ENCODE measurements at regions not wholly inside any gene's neighbourhood (a gene's known extent, or its start where the extent isn't known, plus 50 kb on each side); places are given as distances from the start of the nearest gene placed in this dataset.

GRCh38 chr4:134518574-134519217, 317.1 kb upstream of the PABPC4L start:
- H3K27me3 ChIP-seq, result no peaks in the 10 kb centered on the region
- 67% methylated on average over 3 of the region's 3 CpGs for WGBS (ENCODE audit: low lambda C conversion rate, missing lambda C conversion rate)
- no peak overlapping the region for H3K4me2 ChIP-seq
- no peak overlapping the region for H3K27ac ChIP-seq
- TF ChIP-seq CTCF (IDR thresholded peaks at IDR 0.05; ENCODE audit: poor library complexity) (no peak), EZH2phosphoT487 (IDR thresholded peaks at IDR 0.05; ENCODE audit: low read depth, severe bottlenecking, unreplicated experiment) (no peak), EZH2 (IDR thresholded peaks at IDR 0.05; ENCODE audit: borderline replicate concordance) (no peak)
- H3K79me2 ChIP-seq, result no peaks in the 10 kb centered on the region
- no peak overlapping the region for H2AFZ ChIP-seq
- H3K4me1 ChIP-seq (ENCODE audit: insufficient read depth), result no peaks in the 10 kb centered on the region
- no peaks in the 10 kb centered on the region for H3K9me2 ChIP-seq (replicated peaks; ENCODE audit: insufficient read depth)
- H3K9me3 ChIP-seq (ENCODE audit: low read depth), result no peaks in the 10 kb centered on the region
- H3K4me3 ChIP-seq, result no peak overlapping the region
- no peaks in the 10 kb centered on the region for H3K36me3 ChIP-seq (replicated peaks; ENCODE audit: insufficient read depth, low read depth)
- H4K20me1 ChIP-seq (ENCODE audit: insufficient read depth, poor library complexity, severe bottlenecking), result no peaks in the 10 kb centered on the region
- no peak for DNase-seq (ENCODE audit: low spot score)

- DNase-seq (ENCODE audit: low spot score), result no peak
- H3K4me3 ChIP-seq, result no peak overlapping the region
- no peaks in the 10 kb centered on the region for H3K27me3 ChIP-seq
- no peaks in the 10 kb centered on the region for H3K4me1 ChIP-seq (ENCODE audit: insufficient read depth)
- no peaks in the 10 kb centered on the region for H3K79me2 ChIP-seq
- no peak overlapping the region for H3K27ac ChIP-seq
- H4K20me1 ChIP-seq (ENCODE audit: insufficient read depth, poor library complexity, severe bottlenecking), result no peaks in the 10 kb centered on the region
- no peak for TF ChIP-seq CTCF (IDR thresholded peaks at IDR 0.05; ENCODE audit: poor library complexity)
- no peak for TF ChIP-seq EZH2phosphoT487 (IDR thresholded peaks at IDR 0.05; ENCODE audit: low read depth, severe bottlenecking, unreplicated experiment)
- TF ChIP-seq EZH2 (IDR thresholded peaks at IDR 0.05; ENCODE audit: borderline replicate concordance), result no peak
- no peak overlapping the region for H3K4me2 ChIP-seq
- no peaks in the 10 kb centered on the region for H3K36me3 ChIP-seq (replicated peaks; ENCODE audit: insufficient read depth, low read depth)
- no peak overlapping the region for H2AFZ ChIP-seq
- H3K9me3 ChIP-seq (ENCODE audit: low read depth), result no peaks in the 10 kb centered on the region
- WGBS (ENCODE audit: low lambda C conversion rate, missing lambda C conversion rate), result 88% methylated on average over 2 of the region's 2 CpGs
- H3K9me2 ChIP-seq (replicated peaks; ENCODE audit: insufficient read depth), result no peaks in the 10 kb centered on the region
Measured at GRCh38 chr4:134510544-134510943, 309.0 kb upstream of the PABPC4L start.

- Histone ChIP-seq H3K4me3 (no peak overlapping the region), H3K9me3 (ENCODE audit: low read depth) (no peaks in the 10 kb centered on the region), H4K20me1 (ENCODE audit: insufficient read depth, poor library complexity, severe bottlenecking) (no peaks in the 10 kb centered on the region), H3K36me3 (replicated peaks; ENCODE audit: insufficient read depth, low read depth) (no peaks in the 10 kb centered on the region), H3K27ac (no peak overlapping the region), H3K27me3 (no peaks in the 10 kb centered on the region), H2AFZ (no peak overlapping the region), H3K79me2 (no peaks in the 10 kb centered on the region), H3K4me1 (ENCODE audit: insufficient read depth) (no peaks in the 10 kb centered on the region), H3K9me2 (replicated peaks; ENCODE audit: insufficient read depth) (no peaks in the 10 kb centered on the region), H3K4me2 (no peak overlapping the region)
- WGBS (ENCODE audit: low lambda C conversion rate, missing lambda C conversion rate), result 77% methylated on average over 1 of the region's 1 CpG
- TF ChIP-seq EZH2 (IDR thresholded peaks at IDR 0.05; ENCODE audit: borderline replicate concordance) (no peak), CTCF (IDR thresholded peaks at IDR 0.05; ENCODE audit: poor library complexity) (no peak), EZH2phosphoT487 (IDR thresholded peaks at IDR 0.05; ENCODE audit: low read depth, severe bottlenecking, unreplicated experiment) (no peak)
- no peak for DNase-seq (ENCODE audit: low spot score)
Measured at GRCh38 chr4:134505511-134505910, 303.9 kb upstream of the PABPC4L start.
